GM19035 (cell line): ENCODE measurements at regions not wholly inside any gene's neighbourhood (a gene's known extent, or its start where the extent isn't known, plus 50 kb on each side); places are given as distances from the start of the nearest gene placed in this dataset.

Experiments used
- ATAC-seq: cut with Tn5 transposase; IDR thresholded peaks from one replicate; pipeline ENCODE4 v1.9.1; 2021; ENCODE audit not compliant: unreplicated experiment

GRCh38 chr15:62783303-62783957 is 259.1 kb upstream of the TPM1 start:
- ATAC-seq = no peak

GRCh38 chr15:62785881-62786828 is 256.4 kb upstream of the TPM1 start:
- ATAC-seq = no peak

- no peak for ATAC-seq
These were observed 255.1 kb upstream of the TPM1 start for GRCh38 chr15:62787401-62787800.

GRCh38 chr15:62788224-62788623 is 254.3 kb upstream of the TPM1 start:
- ATAC-seq = no peak

GRCh38 chr15:62790546-62790945 is 252.0 kb upstream of the TPM1 start:
- no peak for ATAC-seq

- no peak for ATAC-seq
These were observed 250.9 kb upstream of the TPM1 start for GRCh38 chr15:62791694-62792093.

GRCh38 chr15:62792986-62793751 is 249.4 kb upstream of the TPM1 start:
- no peak for ATAC-seq

- no peak for ATAC-seq
These were observed 248.8 kb upstream of the TPM1 start for GRCh38 chr15:62793752-62794144.

- ATAC-seq = no peak
These were observed 247.4 kb upstream of the TPM1 start for GRCh38 chr15:62795171-62795570.

GRCh38 chr15:62795700-62796695 is 246.5 kb upstream of the TPM1 start:
- no peak for ATAC-seq

- no peak for ATAC-seq
These were observed 245.4 kb upstream of the TPM1 start for GRCh38 chr15:62797171-62797570.

- ATAC-seq = no peak
These were observed 244.0 kb upstream of the TPM1 start for GRCh38 chr15:62798536-62798935.

- ATAC-seq = no peak
These were observed 243.5 kb upstream of the TPM1 start for GRCh38 chr15:62799037-62799436.

- no peak for ATAC-seq
These were observed 242.6 kb upstream of the TPM1 start for GRCh38 chr15:62799919-62800318.

- ATAC-seq = no peak
These were observed 239.9 kb upstream of the TPM1 start for GRCh38 chr15:62802612-62803011.

- ATAC-seq = no peak
These were observed 238.6 kb upstream of the TPM1 start for GRCh38 chr15:62803856-62804400.

- ATAC-seq = no peak
These were observed 237.0 kb upstream of the TPM1 start for GRCh38 chr15:62805502-62805901.

GRCh38 chr15:62807539-62808130 is 234.9 kb upstream of the TPM1 start:
- ATAC-seq = no peak

GRCh38 chr15:62809115-62809967 is 233.2 kb upstream of the TPM1 start:
- ATAC-seq = no peak
